SK-N-SH treated with all-trans-retinoic acid at 6 μM for 48 hours (cell line): ENCODE measurements at regions not wholly inside any gene's neighbourhood (a gene's known extent, or its start where the extent isn't known, plus 50 kb on each side); places are given as distances from the start of the nearest gene placed in this dataset.

ENCODE experiments used
- ARNTL ChIP-seq: fragments of 450-650 bp; formaldehyde crosslinking; IDR thresholded peaks from 2 replicates; pipeline ENCODE4 v1.5.0; 2020; ENCODE audit warnings: low read depth, mild to moderate bottlenecking, moderate library complexity, borderline replicate concordance
- BACH2 ChIP-seq: fragments of 250-450 bp; sonication (Bioruptor Pico); IDR thresholded peaks from 2 replicates; pipeline ENCODE4 v1.9.0; 2021; ENCODE audit warnings: mild to moderate bottlenecking, borderline replicate concordance
- CREB5 ChIP-seq: fragments of 250-450 bp; sonication (Bioruptor Pico); IDR thresholded peaks from 2 replicates; pipeline ENCODE4 v1.5.1; 2020; ENCODE audit warnings: low read depth, mild to moderate bottlenecking, moderate library complexity
- CSDC2 ChIP-seq: fragments of 250-450 bp; sonication (Bioruptor Pico); IDR thresholded peaks from 2 replicates; pipeline ENCODE4 v1.5.0; 2020; ENCODE audit warnings: mild to moderate bottlenecking, moderate library complexity
- ISL1 ChIP-seq: fragments of 250-450 bp; sonication (Bioruptor Pico); IDR thresholded peaks from 2 replicates; pipeline ENCODE4 v2.1.2; 2022; ENCODE audit warnings: mild to moderate bottlenecking, moderate library complexity
- RARB ChIP-seq: fragments of 250-450 bp; sonication (Bioruptor Pico); IDR thresholded peaks from 2 replicates; pipeline ENCODE4 v1.8.0; 2021; ENCODE audit warnings: mild to moderate bottlenecking, moderate library complexity
- ZFP3 ChIP-seq: fragments of 250-450 bp; sonication (Bioruptor Pico); IDR thresholded peaks from 2 replicates; pipeline ENCODE4 v1.5.0; 2020; ENCODE audit warnings: mild to moderate bottlenecking, moderate library complexity
- ZNF70 ChIP-seq: fragments of 450-650 bp; formaldehyde crosslinking; IDR thresholded peaks from 2 replicates; pipeline ENCODE4 v1.5.0; 2020; ENCODE audit warnings: mild to moderate bottlenecking, moderate library complexity
- ZNF8 ChIP-seq: fragments of 450-650 bp; formaldehyde crosslinking; IDR thresholded peaks from 2 replicates; pipeline ENCODE4 v1.5.0; 2020; ENCODE audit warnings: mild to moderate bottlenecking, moderate library complexity
- TF ChIP-seq, protein P1 (sequence below): fragments of 250-450 bp; sonication (Bioruptor Pico); IDR thresholded peaks from 2 replicates; pipeline ENCODE4 v1.8.0; 2020; ENCODE audit warnings: mild to moderate bottlenecking, moderate library complexity, borderline replicate concordance

GRCh38 chr10:4440260-4440659 lies 385.7 kb upstream of the AKR1E2 start:
- TF ChIP-seq ZNF8 (CRISPR knock-in tag) (no peak), ISL1 (CRISPR knock-in tag) (no peak), RARB (no peak), CREB5 (no peak), BACH2 (CRISPR knock-in tag) (no peak), ARNTL (no peak), ZFP3 (CRISPR knock-in tag) (no peak), CSDC2 (no peak), ZNF70 (no peak)
- TF ChIP-seq, protein P1, sequence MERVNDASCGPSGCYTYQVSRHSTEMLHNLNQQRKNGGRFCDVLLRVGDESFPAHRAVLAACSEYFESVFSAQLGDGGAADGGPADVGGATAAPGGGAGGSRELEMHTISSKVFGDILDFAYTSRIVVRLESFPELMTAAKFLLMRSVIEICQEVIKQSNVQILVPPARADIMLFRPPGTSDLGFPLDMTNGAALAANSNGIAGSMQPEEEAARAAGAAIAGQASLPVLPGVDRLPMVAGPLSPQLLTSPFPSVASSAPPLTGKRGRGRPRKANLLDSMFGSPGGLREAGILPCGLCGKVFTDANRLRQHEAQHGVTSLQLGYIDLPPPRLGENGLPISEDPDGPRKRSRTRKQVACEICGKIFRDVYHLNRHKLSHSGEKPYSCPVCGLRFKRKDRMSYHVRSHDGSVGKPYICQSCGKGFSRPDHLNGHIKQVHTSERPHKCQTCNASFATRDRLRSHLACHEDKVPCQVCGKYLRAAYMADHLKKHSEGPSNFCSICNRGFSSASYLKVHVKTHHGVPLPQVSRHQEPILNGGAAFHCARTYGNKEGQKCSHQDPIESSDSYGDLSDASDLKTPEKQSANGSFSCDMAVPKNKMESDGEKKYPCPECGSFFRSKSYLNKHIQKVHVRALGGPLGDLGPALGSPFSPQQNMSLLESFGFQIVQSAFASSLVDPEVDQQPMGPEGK, result no peak
